ENCODE measurements at regions not wholly inside any gene's neighbourhood (a gene's known extent, or its start where the extent isn't known, plus 50 kb on each side); places are given as distances from the start of the nearest gene placed in this dataset.

- TF ChIP-seq POLR2AphosphoS5 (IDR thresholded peaks at IDR 0.05; ENCODE audit: low read depth, low read length), result no peak
- TF ChIP-seq POLR2A (IDR thresholded peaks at IDR 0.05; ENCODE audit: low read depth, low read length), result no peak
- TF ChIP-seq TAF1 (IDR thresholded peaks at IDR 0.05; ENCODE audit: low read depth, low read length), result no peak
- TF ChIP-seq POU2F2 (IDR thresholded peaks at IDR 0.05; ENCODE audit: low read depth, low read length), result no peak
- no peak for TF ChIP-seq SPI1 (IDR thresholded peaks at IDR 0.05; ENCODE audit: low read depth, low read length)
- TF ChIP-seq PAX5 (IDR thresholded peaks at IDR 0.05; ENCODE audit: insufficient read depth, low read length, severe bottlenecking), result no peak
Measured at GRCh38 chr19:29067831-29068230, 145.1 kb downstream of the UQCRFS1 start.

Measured in GM12891 (cell line).